H1 (cell line): ENCODE measurements at regions not wholly inside any gene's neighbourhood (a gene's known extent, or its start where the extent isn't known, plus 50 kb on each side); places are given as distances from the start of the nearest gene placed in this dataset.

Experiments used
- CHD7 ChIP-seq: fragments of 300-600 bp; sonication (generic); IDR thresholded peaks from 2 replicates; pipeline ENCODE4 v1.7.1; 2012; ENCODE audit warnings: low read length, moderate library complexity, mild to moderate bottlenecking, inconsistent platforms; ENCODE audit not compliant: insufficient replicate concordance
- SIN3A ChIP-seq, 2 experiments: IDR thresholded peaks in 1 of 2; conservative IDR thresholded peaks in 1 of 2; 2 replicates each; pipeline ENCODE4 v1.6.1; 2011 to 2012; ENCODE audit warnings: low read length in 2 of 2, improper control_type of control experiment in 1 of 2, low read depth in 1 of 2, mild to moderate bottlenecking in 1 of 2
- SRF ChIP-seq: IDR thresholded peaks from 2 replicates; pipeline ENCODE4 v1.6.1; 2011; ENCODE audit warnings: mild to moderate bottlenecking, low read depth, low read length, moderate library complexity
- TAF1 ChIP-seq: IDR thresholded peaks from 2 replicates; pipeline ENCODE4 v1.6.1; 2011; ENCODE audit warnings: mild to moderate bottlenecking, low read depth, low read length
- TF ChIP-seq, protein P1 (sequence below): IDR thresholded peaks from 2 replicates; pipeline ENCODE4 v1.6.1; 2011; ENCODE audit warnings: low read length, improper control_type of control experiment

DNA sequence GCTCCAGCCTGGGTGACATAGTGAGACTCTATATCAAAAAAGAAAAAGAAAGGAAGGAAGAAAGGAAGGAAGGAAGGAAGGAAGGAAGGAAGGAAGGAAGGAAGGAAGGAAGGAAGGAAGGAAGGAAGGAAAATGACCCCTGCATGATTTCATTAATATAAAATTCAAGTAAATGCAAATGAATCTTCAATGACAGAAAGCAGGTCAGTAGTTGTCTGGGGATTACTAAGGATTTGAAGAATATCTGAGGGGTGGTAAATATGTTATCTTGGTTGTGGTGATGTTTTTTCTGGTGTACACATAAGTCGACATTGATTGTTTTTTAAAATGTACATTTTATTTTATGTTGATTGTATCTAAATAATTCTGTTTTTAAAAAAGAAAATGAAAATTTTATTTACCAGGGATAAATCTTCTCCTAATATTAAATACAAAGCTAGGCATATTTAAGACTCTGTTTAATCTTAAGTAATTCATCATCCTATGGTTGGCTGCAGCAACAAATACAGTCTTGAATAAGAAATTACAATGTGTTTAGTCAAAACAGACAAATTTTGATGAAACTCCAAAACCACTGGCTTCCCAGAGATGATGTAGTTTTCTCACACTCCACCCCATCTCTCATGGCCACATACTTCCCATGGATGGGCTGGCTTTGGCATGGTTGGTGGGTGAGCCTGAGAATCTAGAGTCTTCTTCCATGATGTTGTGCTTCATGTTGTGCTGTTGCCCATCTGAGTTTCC lies 314.7 kb upstream of the REG3G start (continued):
- TF ChIP-seq CHD7 (no peak), SRF (no peak), TAF1 (no peak), SIN3A (conservative IDR thresholded peaks at IDR 0.05 in 1 of 2, IDR thresholded peaks at IDR 0.05 in 1 of 2; ENCODE audit: low read depth in 1 of 2, low read length in 2 of 2) (no peak)
- TF ChIP-seq, protein P1, sequence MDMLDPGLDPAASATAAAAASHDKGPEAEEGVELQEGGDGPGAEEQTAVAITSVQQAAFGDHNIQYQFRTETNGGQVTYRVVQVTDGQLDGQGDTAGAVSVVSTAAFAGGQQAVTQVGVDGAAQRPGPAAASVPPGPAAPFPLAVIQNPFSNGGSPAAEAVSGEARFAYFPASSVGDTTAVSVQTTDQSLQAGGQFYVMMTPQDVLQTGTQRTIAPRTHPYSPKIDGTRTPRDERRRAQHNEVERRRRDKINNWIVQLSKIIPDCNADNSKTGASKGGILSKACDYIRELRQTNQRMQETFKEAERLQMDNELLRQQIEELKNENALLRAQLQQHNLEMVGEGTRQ, result no peak
